Neuronal stem cell (in vitro differentiated cells): ENCODE measurements at regions not wholly inside any gene's neighbourhood (a gene's known extent, or its start where the extent isn't known, plus 50 kb on each side); places are given as distances from the start of the nearest gene placed in this dataset.

Experiments used
- DNase-seq: peaks from one replicate; pipeline ENCODE4 v3.0.0-alpha.2; 2013; ENCODE audit warnings: low spot score
- H2AFZ ChIP-seq: one replicate; pipeline ENCODE4 v1.6.1; 2013; ENCODE audit warnings: mild to moderate bottlenecking, low read length, inconsistent platforms
- H2AK5ac ChIP-seq: 2 replicates; pipeline ENCODE4 v1.6.1; 2013; ENCODE audit warnings: low read depth, mild to moderate bottlenecking, inconsistent platforms, low read length, moderate library complexity, mixed read lengths
- H2BK120ac ChIP-seq: 2 replicates; pipeline ENCODE4 v1.6.1; 2013; ENCODE audit warnings: low read depth, mild to moderate bottlenecking, inconsistent platforms, low read length, moderate library complexity, mixed read lengths
- H2BK12ac ChIP-seq: one replicate; pipeline ENCODE4 v1.6.1; 2013; ENCODE audit warnings: low read length, inconsistent platforms
- H2BK15ac ChIP-seq: 2 replicates; pipeline ENCODE4 v1.6.1; 2013; ENCODE audit warnings: mild to moderate bottlenecking, low read length, inconsistent platforms, mixed read lengths
- H2BK5ac ChIP-seq: one replicate; pipeline ENCODE4 v1.6.1; 2013; ENCODE audit warnings: inconsistent platforms, mild to moderate bottlenecking, low read length, moderate library complexity
- H3K14ac ChIP-seq: one replicate; pipeline ENCODE4 v1.6.1; 2013; ENCODE audit warnings: low read length, inconsistent platforms
- H3K18ac ChIP-seq: 2 replicates; pipeline ENCODE4 v1.6.1; 2013; ENCODE audit warnings: low read length, inconsistent platforms
- H3K23ac ChIP-seq: 2 replicates; pipeline ENCODE4 v1.6.1; 2013; ENCODE audit warnings: low read depth, mild to moderate bottlenecking, mixed read lengths, low read length, inconsistent platforms; ENCODE audit not compliant: poor library complexity
- H3K27ac ChIP-seq: replicated peaks from 3 replicates; pipeline ENCODE4 v1.5.1; 2013; ENCODE audit warnings: low read length, inconsistent platforms
- H3K27me3 ChIP-seq, 3 experiments: 2 replicates each; pipeline ENCODE4 v1.6.1; 2013; ENCODE audit warnings: low read length in 3 of 3, mild to moderate bottlenecking in 2 of 3, inconsistent platforms in 1 of 3, low read depth in 1 of 3, mixed read lengths in 1 of 3, moderate library complexity in 1 of 3; ENCODE audit not compliant: control insufficient read depth in 3 of 3, insufficient read depth in 3 of 3
- H3K36me3 ChIP-seq, 2 donors: replicated peaks in 1 of 2; 2 replicates each; pipeline ENCODE4 v1.6.1; 2013; ENCODE audit warnings: low read length in 2 of 2; ENCODE audit not compliant: control insufficient read depth in 2 of 2, insufficient read depth in 2 of 2
- H3K4ac ChIP-seq: 2 replicates; pipeline ENCODE4 v1.6.1; 2013; ENCODE audit warnings: inconsistent platforms, mild to moderate bottlenecking, low read length, moderate library complexity
- H3K4me1 ChIP-seq, 2 donors: 1 replicate in 1 of 2; 2 replicates in 1 of 2; pipeline ENCODE4 v1.6.1; 2013; ENCODE audit warnings: low read length in 2 of 2, low read depth in 1 of 2; ENCODE audit not compliant: control insufficient read depth in 2 of 2, insufficient read depth in 1 of 2
- H3K4me2 ChIP-seq: one replicate; pipeline ENCODE4 v1.6.1; 2013; ENCODE audit warnings: mild to moderate bottlenecking, low read length, inconsistent platforms; ENCODE audit not compliant: insufficient read depth, poor library complexity, severe bottlenecking
- H3K4me3 ChIP-seq, 2 donors: 2 replicates each; pipeline ENCODE4 v1.5.1; 2013; ENCODE audit warnings: low read length in 2 of 2, mild to moderate bottlenecking in 2 of 2, inconsistent platforms in 1 of 2, moderate library complexity in 1 of 2
- H3K79me1 ChIP-seq: one replicate; pipeline ENCODE4 v1.6.1; 2013; ENCODE audit warnings: low read depth, mild to moderate bottlenecking, inconsistent platforms, low read length, moderate library complexity
- H3K9ac ChIP-seq: one replicate; pipeline ENCODE4 v1.6.1; 2013; ENCODE audit warnings: mild to moderate bottlenecking, low read depth, low read length, inconsistent platforms; ENCODE audit not compliant: poor library complexity
- H3K9me3 ChIP-seq, 2 donors: replicated peaks in 1 of 2; 2 replicates each; pipeline versions ENCODE3 to v1.6.1; 2013; ENCODE audit warnings: low read length in 2 of 2, mild to moderate bottlenecking in 2 of 2, inconsistent platforms in 1 of 2, low read depth in 1 of 2, mixed read lengths in 1 of 2, moderate library complexity in 1 of 2; ENCODE audit not compliant: control insufficient read depth in 2 of 2, insufficient read depth in 1 of 2
- H4K8ac ChIP-seq: one replicate; pipeline ENCODE4 v1.6.1; 2013; ENCODE audit warnings: low read depth, mild to moderate bottlenecking, inconsistent platforms, low read length, moderate library complexity
- H4K91ac ChIP-seq: one replicate; pipeline ENCODE4 v1.6.1; 2013; ENCODE audit warnings: low read length, low read depth, mild to moderate bottlenecking, inconsistent platforms; ENCODE audit not compliant: poor library complexity
- WGBS, 2 donors: extraction: QIAGEN DNeasy Blood & Tissue Kit; methylation state at CpG; one replicate each; pipeline ENCODE4 v1.1.7; 2013; ENCODE audit warnings: missing lambda C conversion rate in 2 of 2, mixed read lengths in 1 of 2; ENCODE audit not compliant: insufficient read length in 2 of 2, insufficient replicate concordance in 1 of 2; ENCODE audit errors: extremely low coverage in 2 of 2; 5-methylcytosine and 5-hydroxymethylcytosine counted together

DNA sequence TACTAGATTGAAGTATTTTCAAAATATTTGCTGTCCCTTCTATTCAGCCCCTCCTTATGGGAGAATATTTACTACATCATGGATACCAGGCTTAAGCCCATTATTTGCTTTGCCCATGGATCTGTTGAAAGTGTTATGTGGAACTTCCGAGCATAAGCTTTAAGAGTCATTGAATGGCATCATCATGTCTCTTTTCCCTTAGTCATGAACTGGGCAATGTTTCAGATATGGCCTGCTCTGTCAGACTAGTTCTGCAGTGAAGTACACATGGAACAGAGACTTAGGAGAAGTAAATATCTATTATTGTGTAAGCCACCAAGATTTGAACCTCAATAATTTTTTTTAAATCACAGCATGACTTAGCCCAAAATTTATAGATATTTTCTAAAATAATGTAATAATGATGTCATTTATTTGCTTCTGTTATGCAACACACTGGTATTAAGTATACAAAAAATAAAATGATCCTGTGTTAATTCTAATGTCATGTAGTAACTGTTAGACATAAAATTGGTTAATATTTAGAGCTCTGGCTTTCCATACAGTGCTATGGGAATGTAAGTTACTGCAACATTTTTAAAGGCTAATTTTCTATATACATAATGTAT lies 1097.3 kb downstream of the SLC16A7 start:
- Histone ChIP-seq H4K91ac (no peak overlapping the region), H2BK12ac (no peak overlapping the region), H3K9me3 (peaks cover 0 to 3% of the 10 kb centered on the region in 2 donors), H2AK5ac (no peak overlapping the region), H2BK15ac (no peak overlapping the region), H3K4me3 (no peak overlapping the region), H3K14ac (no peak overlapping the region), H4K8ac (no peak overlapping the region), H2BK120ac (no peak overlapping the region), H2BK5ac (no peak overlapping the region), H3K27me3 (no peaks in the 10 kb centered on the region), H3K79me1 (no peaks in the 10 kb centered on the region), H3K4me1 (no peaks in the 10 kb centered on the region), H3K23ac (no peak overlapping the region), H3K27ac (no peak overlapping the region), H3K18ac (no peak overlapping the region), H3K4ac (no peak overlapping the region), H3K4me2 (no peak overlapping the region), H3K9ac (no peak overlapping the region), H2AFZ (no peak overlapping the region), H3K36me3 (no peaks in the 10 kb centered on the region)
- DNase-seq: no peak
- WGBS, 2 donors: no CpG with 5 or more reads among the region's 1 CpG

DNA sequence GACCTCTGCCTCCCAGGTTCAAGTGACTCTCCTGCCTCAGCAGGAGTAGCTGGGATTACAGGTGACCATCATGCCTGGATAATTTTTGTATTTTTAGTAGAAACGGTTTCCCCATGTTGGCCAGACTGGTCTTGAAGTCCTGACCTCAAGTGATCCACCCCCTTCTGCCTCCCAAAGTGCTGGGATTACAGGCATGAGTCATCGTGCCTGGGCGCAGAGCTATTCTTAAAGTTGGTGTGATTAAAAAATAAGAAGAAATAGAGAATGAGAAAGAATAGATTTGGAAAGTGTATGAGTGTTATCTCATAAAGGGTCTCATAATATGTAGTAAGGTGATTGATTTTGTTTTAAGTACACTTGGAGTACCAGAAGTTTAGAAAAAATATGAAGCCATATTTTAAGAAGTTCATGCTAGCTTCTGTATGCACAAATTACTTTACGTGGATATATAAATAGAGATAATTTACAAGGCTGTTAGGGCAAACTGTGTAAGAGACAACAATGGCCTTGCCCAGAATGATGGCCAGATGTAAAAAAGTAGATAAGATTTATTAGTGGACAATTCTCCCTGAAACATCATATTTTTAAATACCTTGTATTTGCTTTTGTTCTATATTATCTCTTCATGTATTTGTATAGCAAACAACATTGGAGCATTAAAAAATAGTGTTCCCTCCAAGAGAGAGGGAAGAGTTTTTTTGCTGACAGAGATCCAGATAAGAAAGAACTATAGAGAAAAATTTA lies 1108.5 kb downstream of the SLC16A7 start:
- Histone ChIP-seq H3K4ac (no peak overlapping the region), H2AK5ac (no peak overlapping the region), H3K27ac (no peak overlapping the region), H3K14ac (no peak overlapping the region), H2BK5ac (no peak overlapping the region), H3K4me2 (no peak overlapping the region), H4K8ac (no peak overlapping the region), H2BK120ac (no peak overlapping the region), H3K79me1 (no peaks in the 10 kb centered on the region), H2AFZ (no peak overlapping the region), H3K4me1 (no peaks in the 10 kb centered on the region), H3K9ac (no peak overlapping the region), H3K18ac (no peak overlapping the region), H2BK12ac (no peak overlapping the region), H3K23ac (no peak overlapping the region), H3K9me3 (no peaks in the 10 kb centered on the region), H2BK15ac (no peak overlapping the region), H4K91ac (no peak overlapping the region), H3K27me3 (no peaks in the 10 kb centered on the region), H3K4me3 (no peak overlapping the region), H3K36me3 (no peaks in the 10 kb centered on the region)
- DNase-seq: no peak
- no CpG with 5 or more reads among the region's 4 CpGs for WGBS, 2 donors

DNA sequence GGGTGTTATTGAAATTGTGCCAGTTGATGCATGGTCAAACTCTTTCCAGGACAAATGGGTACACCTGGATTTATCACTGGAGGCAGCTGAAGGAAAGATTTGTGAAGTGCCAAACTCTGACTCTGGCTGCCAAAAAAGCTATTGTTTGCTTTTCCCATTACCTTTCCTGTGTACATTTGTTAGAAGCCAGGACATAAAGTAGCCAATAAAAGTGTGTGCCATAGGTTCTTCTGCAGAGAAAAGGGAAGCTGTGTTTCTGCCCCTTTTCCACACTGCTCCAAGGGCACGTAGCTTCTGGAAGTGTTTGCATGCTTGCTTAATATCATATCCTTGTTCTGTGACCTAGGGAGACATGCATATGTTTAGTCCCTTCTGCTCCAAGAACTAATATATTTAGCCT lies 1114.4 kb downstream of the SLC16A7 start:
- Histone ChIP-seq H4K91ac (no peak overlapping the region), H2BK5ac (no peak overlapping the region), H3K23ac (no peak overlapping the region), H2BK12ac (no peak overlapping the region), H3K4me3 (no peak overlapping the region), H2BK120ac (no peak overlapping the region), H3K27me3 (no peaks in the 10 kb centered on the region), H3K79me1 (no peaks in the 10 kb centered on the region), H3K4me1 (no peaks in the 10 kb centered on the region), H3K4ac (no peak overlapping the region), H3K14ac (no peak overlapping the region), H3K9me3 (no peaks in the 10 kb centered on the region), H3K18ac (no peak overlapping the region), H3K4me2 (no peak overlapping the region), H2AFZ (no peak overlapping the region), H3K27ac (no peak overlapping the region), H3K36me3 (no peaks in the 10 kb centered on the region), H3K9ac (no peak overlapping the region), H4K8ac (no peak overlapping the region), H2BK15ac (no peak overlapping the region), H2AK5ac (no peak overlapping the region)
- DNase-seq: no peak
- WGBS, 2 donors: no CpG with 5 or more reads among the region's 1 CpG

- Histone ChIP-seq H2BK120ac (no peak overlapping the region), H2BK15ac (no peak overlapping the region), H2AK5ac (no peak overlapping the region), H3K4me2 (no peak overlapping the region), H3K27ac (no peak overlapping the region), H3K79me1 (no peaks in the 10 kb centered on the region), H3K4me1 (no peaks in the 10 kb centered on the region), H3K9ac (no peak overlapping the region), H3K36me3 (no peaks in the 10 kb centered on the region), H4K8ac (no peak overlapping the region), H3K18ac (no peak overlapping the region), H2AFZ (no peak overlapping the region), H3K27me3 (no peaks in the 10 kb centered on the region), H3K9me3 (no peaks in the 10 kb centered on the region), H3K4ac (no peak overlapping the region), H3K14ac (no peak overlapping the region), H4K91ac (no peak overlapping the region), H2BK5ac (no peak overlapping the region), H3K4me3 (no peak overlapping the region), H3K23ac (no peak overlapping the region), H2BK12ac (no peak overlapping the region)
- no CpG with 5 or more reads among the region's 5 CpGs for WGBS, 2 donors
- no peak for DNase-seq
These were observed 1118.5 kb downstream of the SLC16A7 start for GRCh38 chr12:60714141-60714900.
